DOHH2 (cell line): ENCODE measurements at regions not wholly inside any gene's neighbourhood (a gene's known extent, or its start where the extent isn't known, plus 50 kb on each side); places are given as distances from the start of the nearest gene placed in this dataset.

Experiments
- H3F3A ChIP-seq: fragments of 200-600 bp; sonication (generic), shearing (Covaris generic); 2 replicates; pipeline ENCODE4 v1.6.0; 2016; ENCODE audit warnings: antibody characterized with exemption, mild to moderate bottlenecking; ENCODE audit not compliant: control insufficient read depth, insufficient read depth
- H3K27ac ChIP-seq: fragments of 200-600 bp; sonication (generic); 2 replicates; pipeline ENCODE4 v1.5.1; 2014; ENCODE audit warnings: low read depth, mild to moderate bottlenecking, low read length, moderate library complexity
- H3K27me3 ChIP-seq: fragments of 200-600 bp; sonication (generic); 2 replicates; pipeline ENCODE4 v1.6.1; 2014; ENCODE audit warnings: mild to moderate bottlenecking, low read length, mixed read lengths; ENCODE audit not compliant: control insufficient read depth
- H3K36me3 ChIP-seq: fragments of 200-600 bp; sonication (generic); 2 replicates; pipeline ENCODE4 v1.6.1; 2014; ENCODE audit warnings: mild to moderate bottlenecking, low read length, moderate library complexity, mixed read lengths; ENCODE audit not compliant: control insufficient read depth
- H3K4me1 ChIP-seq: fragments of 200-600 bp; sonication (generic); 2 replicates; pipeline ENCODE4 v1.6.1; 2014; ENCODE audit warnings: mild to moderate bottlenecking, low read length, mixed read lengths; ENCODE audit not compliant: control insufficient read depth
- H3K4me2 ChIP-seq: fragments of 200-600 bp; sonication (generic); 2 replicates; pipeline ENCODE4 v1.6.0; 2014; ENCODE audit warnings: mild to moderate bottlenecking, low read length, moderate library complexity
- H3K4me3 ChIP-seq: fragments of 200-600 bp; sonication (generic); 2 replicates; pipeline ENCODE4 v1.5.1; 2014; ENCODE audit warnings: mild to moderate bottlenecking, low read length, mixed read lengths
- H3K79me2 ChIP-seq: fragments of 200-600 bp; sonication (generic); 2 replicates; pipeline ENCODE4 v1.6.1; 2014; ENCODE audit warnings: mild to moderate bottlenecking, low read length, mixed read lengths; ENCODE audit not compliant: control insufficient read depth
- H3K9me2 ChIP-seq: fragments of 200-600 bp; sonication (generic); replicated peaks from 2 replicates; pipeline ENCODE4 v1.6.1; 2014; ENCODE audit warnings: mild to moderate bottlenecking, low read length, mixed read lengths; ENCODE audit not compliant: control insufficient read depth
- H3K9me3 ChIP-seq: fragments of 200-600 bp; sonication (generic); 2 replicates; pipeline ENCODE4 v1.6.1; 2014; ENCODE audit warnings: antibody characterized with exemption, low read length, mixed read lengths; ENCODE audit not compliant: control insufficient read depth, insufficient read depth
- H4K20me1 ChIP-seq: fragments of 200-600 bp; sonication (generic); 2 replicates; pipeline ENCODE4 v1.6.0; 2014; ENCODE audit warnings: low read depth, mild to moderate bottlenecking, antibody characterized with exemption, low read length, moderate library complexity; ENCODE audit not compliant: control insufficient read depth, insufficient read depth
- CTCF ChIP-seq: fragments of 200-600 bp; sonication (generic); IDR thresholded peaks from one replicate; pipeline ENCODE4 v1.5.1; 2014; ENCODE audit warnings: antibody characterized with exemption, mild to moderate bottlenecking, low read depth, low read length; ENCODE audit not compliant: poor library complexity, severe bottlenecking
- EZH2phosphoT487 ChIP-seq: fragments of 200-600 bp; sonication (generic); IDR thresholded peaks from 2 replicates; pipeline ENCODE4 v1.6.1; 2017; ENCODE audit warnings: borderline replicate concordance, mild to moderate bottlenecking, antibody characterized with exemption, low read length, moderate library complexity, mixed read lengths

GRCh38 chr5:4542145-4542778, 597.9 kb upstream of the ADAMTS16 start:
- H4K20me1 ChIP-seq = no peaks in the 10 kb centered on the region
- H3K36me3 ChIP-seq = no peaks in the 10 kb centered on the region
- no peak overlapping the region for H3K4me3 ChIP-seq
- TF ChIP-seq CTCF = no peak
- no peak for TF ChIP-seq EZH2phosphoT487
- no peaks in the 10 kb centered on the region; the same call in 1 of the 2 replicates for H3K9me3 ChIP-seq
- no peaks in the 10 kb centered on the region for H3K27me3 ChIP-seq
- no peak overlapping the region for H3K4me2 ChIP-seq
- no peaks in the 10 kb centered on the region for H3K79me2 ChIP-seq
- no peaks in the 10 kb centered on the region for H3K9me2 ChIP-seq
- no peaks in the 10 kb centered on the region for H3F3A ChIP-seq
- H3K4me1 ChIP-seq = no peaks in the 10 kb centered on the region
- H3K27ac ChIP-seq = no peak overlapping the region

GRCh38 chr5:4544049-4544670, 596.0 kb upstream of the ADAMTS16 start:
- H3K4me3 ChIP-seq = no peak overlapping the region
- H3K4me1 ChIP-seq = no peaks in the 10 kb centered on the region
- no peaks in the 10 kb centered on the region for H3K9me3 ChIP-seq
- no peaks in the 10 kb centered on the region for H3K79me2 ChIP-seq
- H3K27ac ChIP-seq = no peak overlapping the region
- no peaks in the 10 kb centered on the region for H3K36me3 ChIP-seq
- TF ChIP-seq EZH2phosphoT487 (no peak), CTCF (no peak)
- H3K27me3 ChIP-seq = no peaks in the 10 kb centered on the region
- no peaks in the 10 kb centered on the region for H3K9me2 ChIP-seq
- H3F3A ChIP-seq = no peaks in the 10 kb centered on the region
- H4K20me1 ChIP-seq = no peaks in the 10 kb centered on the region
- no peak overlapping the region for H3K4me2 ChIP-seq

- Histone ChIP-seq H3K4me2 (no peak overlapping the region), H3K9me2 (no peaks in the 10 kb centered on the region), H3K79me2 (no peaks in the 10 kb centered on the region)
These were observed 592.6 kb upstream of the ADAMTS16 start for GRCh38 chr5:4547547-4547946.

More at GRCh38 chr5:4547547-4547946, 592.6 kb upstream of the ADAMTS16 start:
- no peaks in the 10 kb centered on the region for H3F3A ChIP-seq
- no peaks in the 10 kb centered on the region for H4K20me1 ChIP-seq
- H3K4me1 ChIP-seq = no peaks in the 10 kb centered on the region
- H3K36me3 ChIP-seq = no peaks in the 10 kb centered on the region
- H3K9me3 ChIP-seq = no peaks in the 10 kb centered on the region
- no peak overlapping the region for H3K27ac ChIP-seq
- no peaks in the 10 kb centered on the region for H3K27me3 ChIP-seq
- TF ChIP-seq EZH2phosphoT487 (no peak), CTCF (no peak)
- H3K4me3 ChIP-seq = no peak overlapping the region
